ENCODE measurements at regions not wholly inside any gene's neighbourhood (a gene's known extent, or its start where the extent isn't known, plus 50 kb on each side); places are given as distances from the start of the nearest gene placed in this dataset.

GRCh38 chr11:121872356-121872755, 243.7 kb downstream of the BLID start:
- Histone ChIP-seq H3K4me2 (ENCODE audit: low read length) (no peak overlapping the region), H3K27ac (ENCODE audit: low read depth, low read length, poor library complexity, severe bottlenecking) (no peak overlapping the region), H4K20me1 (ENCODE audit: insufficient read depth, low read length) (no peaks in the 10 kb centered on the region), H3K79me2 (ENCODE audit: insufficient read depth, low read depth, low read length) (no peaks in the 10 kb centered on the region), H3K9me2 (ENCODE audit: insufficient read depth, low read length) (no peaks in the 10 kb centered on the region), H3K4me3 (ENCODE audit: low read depth, low read length, poor library complexity, severe bottlenecking) (no peak overlapping the region), H3K9me3 (ENCODE audit: low read length) (no peaks in the 10 kb centered on the region), H3K4me1 (ENCODE audit: insufficient read depth, low read length, poor library complexity, severe bottlenecking) (no peaks in the 10 kb centered on the region), H3K36me3 (ENCODE audit: insufficient read depth, low read length) (no peaks in the 10 kb centered on the region), H2AFZ (ENCODE audit: low read length) (no peak overlapping the region)
- ChIA-PET POLR2A (no interaction called here), CTCF (ENCODE audit: unreplicated experiment) (no interaction called here)
- no TSS peak for BruUV-seq (replicated peaks)
- intact Hi-C loops (cut with micrococcal nuclease; ENCODE audit: unreplicated experiment) = no loop called here
- no peak for DNase-seq (ENCODE audit: low spot score)
- TF ChIP-seq CTCF (conservative IDR thresholded peaks at IDR 0.05; ENCODE audit: low read length) = no peak
- no peak for TF ChIP-seq EZH2phosphoT487 (IDR thresholded peaks at IDR 0.05; ENCODE audit: borderline replicate concordance, low read depth, low read length)

GRCh38 chr11:121870206-121871045, 245.6 kb downstream of the BLID start:
- no peaks in the 10 kb centered on the region for H3K79me2 ChIP-seq (ENCODE audit: insufficient read depth, low read depth, low read length)
- H3K4me1 ChIP-seq (ENCODE audit: insufficient read depth, low read length, poor library complexity, severe bottlenecking) = no peaks in the 10 kb centered on the region
- intact Hi-C loops (cut with micrococcal nuclease; ENCODE audit: unreplicated experiment) = no loop called here
- H3K4me3 ChIP-seq (ENCODE audit: low read depth, low read length, poor library complexity, severe bottlenecking) = no peak overlapping the region
- ChIA-PET CTCF (ENCODE audit: unreplicated experiment) (no interaction called here), POLR2A (no interaction called here)
- TF ChIP-seq CTCF (conservative IDR thresholded peaks at IDR 0.05; ENCODE audit: low read length) (no peak), EZH2phosphoT487 (IDR thresholded peaks at IDR 0.05; ENCODE audit: borderline replicate concordance, low read depth, low read length) (no peak)
- H3K27ac ChIP-seq (ENCODE audit: low read depth, low read length, poor library complexity, severe bottlenecking) = no peak overlapping the region
- no peaks in the 10 kb centered on the region for H4K20me1 ChIP-seq (ENCODE audit: insufficient read depth, low read length)
- H3K9me2 ChIP-seq (ENCODE audit: insufficient read depth, low read length) = no peaks in the 10 kb centered on the region
- no peak overlapping the region for H3K4me2 ChIP-seq (ENCODE audit: low read length)
- DNase-seq (ENCODE audit: low spot score) = no peak
- no TSS peak for BruUV-seq (replicated peaks)
- no peaks in the 10 kb centered on the region for H3K36me3 ChIP-seq (ENCODE audit: insufficient read depth, low read length)
- H3K9me3 ChIP-seq (ENCODE audit: low read length) = no peaks in the 10 kb centered on the region
- no peak overlapping the region for H2AFZ ChIP-seq (ENCODE audit: low read length)

- Histone ChIP-seq H3K4me2 (ENCODE audit: low read length) (no peak overlapping the region), H3K27ac (ENCODE audit: low read depth, low read length, poor library complexity, severe bottlenecking) (no peak overlapping the region), H4K20me1 (ENCODE audit: insufficient read depth, low read length) (no peaks in the 10 kb centered on the region), H3K9me3 (ENCODE audit: low read length) (no peaks in the 10 kb centered on the region), H3K9me2 (ENCODE audit: insufficient read depth, low read length) (no peaks in the 10 kb centered on the region), H2AFZ (ENCODE audit: low read length) (no peak overlapping the region), H3K36me3 (ENCODE audit: insufficient read depth, low read length) (no peaks in the 10 kb centered on the region), H3K4me1 (ENCODE audit: insufficient read depth, low read length, poor library complexity, severe bottlenecking) (no peaks in the 10 kb centered on the region), H3K4me3 (ENCODE audit: low read depth, low read length, poor library complexity, severe bottlenecking) (no peak overlapping the region), H3K79me2 (ENCODE audit: insufficient read depth, low read depth, low read length) (no peaks in the 10 kb centered on the region)
- no peak for DNase-seq (ENCODE audit: low spot score)
- TF ChIP-seq CTCF (conservative IDR thresholded peaks at IDR 0.05; ENCODE audit: low read length) (no peak), EZH2phosphoT487 (IDR thresholded peaks at IDR 0.05; ENCODE audit: borderline replicate concordance, low read depth, low read length) (no peak)
- intact Hi-C loops (cut with micrococcal nuclease; ENCODE audit: unreplicated experiment) = no loop called here
- POLR2A ChIA-PET = interaction anchor here (0.6 kb wide), 2 partner anchors 110 to 240 kb away, joined by 3 to 4 read pairs; no protein-coding TSS in a partner anchor
- BruUV-seq (replicated peaks) = no TSS peak
- CTCF ChIA-PET (ENCODE audit: unreplicated experiment) = no interaction called here
These were observed 246.5 kb downstream of the BLID start for GRCh38 chr11:121869478-121869877.
